Glomerular endothelial cell (primary cell): ENCODE measurements at regions not wholly inside any gene's neighbourhood (a gene's known extent, or its start where the extent isn't known, plus 50 kb on each side); places are given as distances from the start of the nearest gene placed in this dataset.

ENCODE experiments used
- DNase-seq: peaks from one replicate; pipeline ENCODE4 v3.0.0-alpha.2; 2011; ENCODE audit warnings: low read depth, low spot score; ENCODE audit errors: extremely low read depth

GRCh38 chr10:128418819-128419218 is 292.6 kb upstream of the MKI67 start:
- DNase-seq = no peak

- no peak for DNase-seq
These were observed 293.3 kb upstream of the MKI67 start for GRCh38 chr10:128419466-128420019.

- no peak for DNase-seq
These were observed 294.4 kb upstream of the MKI67 start for GRCh38 chr10:128420623-128421022.

GRCh38 chr10:128421371-128422160 is 295.3 kb upstream of the MKI67 start:
- DNase-seq = no peak

GRCh38 chr10:128422190-128422589 is 296.0 kb upstream of the MKI67 start:
- DNase-seq = no peak

GRCh38 chr10:128422999-128423398 is 296.8 kb upstream of the MKI67 start:
- DNase-seq = no peak

- no peak for DNase-seq
These were observed 303.1 kb upstream of the MKI67 start for GRCh38 chr10:128429321-128429720.

GRCh38 chr10:128429835-128430513 is 303.8 kb upstream of the MKI67 start:
- DNase-seq = no peak

- DNase-seq = no peak
These were observed 304.9 kb upstream of the MKI67 start for GRCh38 chr10:128431083-128431482.

- no peak for DNase-seq
These were observed 305.3 kb upstream of the MKI67 start for GRCh38 chr10:128431506-128431905.

- no peak for DNase-seq
These were observed 305.8 kb upstream of the MKI67 start for GRCh38 chr10:128432011-128432410.

- no peak for DNase-seq
These were observed 306.2 kb upstream of the MKI67 start for GRCh38 chr10:128432423-128432822.

GRCh38 chr10:128435811-128436210 is 309.6 kb upstream of the MKI67 start:
- DNase-seq = no peak

GRCh38 chr10:128437786-128438345 is 311.6 kb upstream of the MKI67 start:
- no peak for DNase-seq

- DNase-seq = no peak
These were observed 312.3 kb upstream of the MKI67 start for GRCh38 chr10:128438417-128439063.

GRCh38 chr10:128440513-128441160 is 314.4 kb upstream of the MKI67 start:
- no peak for DNase-seq

- DNase-seq = no peak
These were observed 317.8 kb upstream of the MKI67 start for GRCh38 chr10:128443925-128444518.

GRCh38 chr10:128448796-128449195 is 322.6 kb upstream of the MKI67 start:
- DNase-seq = no peak

GRCh38 chr10:128451879-128452278 is 325.7 kb upstream of the MKI67 start:
- no peak for DNase-seq

- DNase-seq = no peak
These were observed 330.0 kb upstream of the MKI67 start for GRCh38 chr10:128456271-128456670.
